AG10803 (cell line): ENCODE measurements at regions not wholly inside any gene's neighbourhood (a gene's known extent, or its start where the extent isn't known, plus 50 kb on each side); places are given as distances from the start of the nearest gene placed in this dataset.

ENCODE experiments used
- DNase-seq: peaks from one replicate; pipeline ENCODE4 v3.0.0; 2010; ENCODE audit warnings: low read depth
- H3K4me3 ChIP-seq: 2 replicates; pipeline ENCODE4 v1.5.1; 2011; ENCODE audit warnings: mild to moderate bottlenecking, low read length, control low read depth
- CTCF ChIP-seq: conservative IDR thresholded peaks from 2 replicates; pipeline ENCODE4 v1.5.1; 2011; ENCODE audit warnings: mild to moderate bottlenecking, low read length, control low read depth, inconsistent platforms

- no peak overlapping the region for H3K4me3 ChIP-seq
- no peak for DNase-seq
- TF ChIP-seq CTCF, result no peak
Observed at GRCh38 chr16:9417898-9418297, 326.5 kb downstream of the HAPSTR1 start.

GRCh38 chr16:9419161-9419560, 327.7 kb downstream of the HAPSTR1 start:
- no peak overlapping the region for H3K4me3 ChIP-seq
- TF ChIP-seq CTCF, result no peak
- DNase-seq, result no peak

DNA sequence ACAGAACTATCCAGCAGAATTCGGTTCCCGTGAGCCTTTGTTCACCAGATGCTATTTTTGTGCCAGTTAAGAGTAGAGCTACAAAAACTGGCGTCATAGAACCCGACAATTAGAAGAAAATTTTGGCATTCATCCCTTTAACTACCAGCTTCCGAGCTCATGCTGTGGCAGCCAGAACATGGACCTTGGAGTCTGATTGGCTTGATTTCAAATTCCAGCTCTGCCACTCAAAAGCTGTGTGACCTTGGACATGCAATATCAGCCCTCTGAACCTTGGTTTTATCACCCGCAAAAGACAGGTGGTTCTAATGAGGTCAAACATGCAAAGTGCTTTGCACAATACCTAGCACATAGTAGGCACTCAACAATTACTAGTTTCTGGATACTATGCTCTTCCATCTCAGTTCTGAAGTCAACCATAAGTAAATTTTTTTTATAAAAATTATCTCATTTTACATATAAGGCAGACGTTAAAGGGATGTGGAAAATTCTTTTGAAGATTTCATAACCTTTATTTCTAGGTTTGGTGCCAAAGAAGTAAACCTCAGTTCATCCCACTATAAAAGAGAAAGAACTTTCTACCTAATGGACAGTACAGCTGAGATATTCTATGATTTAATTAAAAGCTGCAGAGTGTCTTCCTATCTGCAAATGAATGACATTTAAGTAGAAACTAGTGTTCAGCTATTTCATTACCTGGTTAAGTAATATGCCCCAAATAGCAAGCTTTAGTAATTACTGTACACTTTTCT, 331.5 kb downstream of the HAPSTR1 start:
- TF ChIP-seq CTCF, result no peak
- DNase-seq, result no peak
- H3K4me3 ChIP-seq, result no peak overlapping the region

DNA sequence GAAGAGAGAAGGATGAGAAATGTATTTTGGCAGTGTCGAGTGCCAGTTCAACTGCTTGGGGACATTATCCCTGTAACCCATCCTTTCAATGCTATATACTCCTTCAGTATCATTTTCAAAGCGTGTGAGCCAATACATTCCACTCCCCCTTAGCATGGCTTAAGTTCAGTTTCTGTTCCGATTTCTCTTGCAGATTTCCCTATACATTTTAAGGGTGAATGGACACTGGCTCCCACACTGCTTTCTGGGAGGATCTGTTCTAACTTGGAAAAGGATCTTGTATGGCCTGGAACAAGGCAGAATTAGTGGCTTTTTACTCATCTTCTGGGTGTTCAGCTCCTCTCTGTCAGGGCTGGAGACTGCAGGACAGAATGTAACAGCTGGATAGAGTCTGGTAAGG, 333.8 kb downstream of the HAPSTR1 start:
- no peak overlapping the region for H3K4me3 ChIP-seq
- TF ChIP-seq CTCF, result no peak
- DNase-seq, result no peak

GRCh38 chr16:9428355-9429005, 337.0 kb downstream of the HAPSTR1 start:
- TF ChIP-seq CTCF, result no peak

DNA sequence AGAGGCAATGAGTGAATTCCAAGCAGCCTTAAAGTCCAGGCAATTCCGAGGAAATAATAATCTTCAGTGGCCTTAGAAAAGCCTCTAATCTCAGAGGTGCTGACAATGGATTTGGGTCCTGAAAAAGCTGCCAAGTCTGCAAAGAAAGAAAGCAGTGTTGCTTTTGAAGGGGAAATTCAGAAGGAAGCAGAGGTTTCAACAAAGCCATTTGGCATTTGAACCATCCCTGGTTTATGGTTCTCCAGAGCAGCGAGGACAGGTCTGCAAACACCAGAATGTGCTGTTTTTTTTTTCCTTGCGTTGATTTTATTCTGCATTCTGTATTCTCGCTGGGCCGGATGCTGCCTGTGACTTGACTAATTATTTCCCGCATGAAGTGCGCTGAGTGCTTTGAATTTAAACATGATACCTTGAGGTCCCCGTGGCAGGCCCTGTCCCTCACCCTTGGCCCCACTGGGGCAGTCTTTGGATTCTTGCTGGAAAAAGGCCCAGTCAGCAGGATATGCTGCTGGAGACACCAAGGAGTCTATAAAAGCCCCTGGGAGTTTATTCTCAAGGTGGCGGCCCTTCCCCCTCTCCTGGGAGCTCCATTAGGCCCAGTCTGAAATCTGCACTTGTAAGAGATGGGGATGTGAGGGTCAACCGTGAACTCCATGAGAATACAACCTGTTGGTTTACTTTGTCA, 338.3 kb downstream of the HAPSTR1 start:
- DNase-seq, result no peak
- no peak overlapping the region for H3K4me3 ChIP-seq
- no peak for TF ChIP-seq CTCF

More at GRCh38 chr16:9428355-9429005, 337.0 kb downstream of the HAPSTR1 start:
- no peak overlapping the region for H3K4me3 ChIP-seq
- DNase-seq, result no peak
